ENCODE measurements at regions not wholly inside any gene's neighbourhood (a gene's known extent, or its start where the extent isn't known, plus 50 kb on each side); places are given as distances from the start of the nearest gene placed in this dataset.

GRCh38 chr13:38135592-38135991 is 214.1 kb upstream of the UFM1 start:
- no peak for TF ChIP-seq POLR2A (IDR thresholded peaks at IDR 0.05; ENCODE audit: low read length)
- TF ChIP-seq GATA1 (IDR thresholded peaks at IDR 0.05; ENCODE audit: low read depth, low read length) = no peak
